ENCODE measurements at regions not wholly inside any gene's neighbourhood (a gene's known extent, or its start where the extent isn't known, plus 50 kb on each side); places are given as distances from the start of the nearest gene placed in this dataset.

DNA sequence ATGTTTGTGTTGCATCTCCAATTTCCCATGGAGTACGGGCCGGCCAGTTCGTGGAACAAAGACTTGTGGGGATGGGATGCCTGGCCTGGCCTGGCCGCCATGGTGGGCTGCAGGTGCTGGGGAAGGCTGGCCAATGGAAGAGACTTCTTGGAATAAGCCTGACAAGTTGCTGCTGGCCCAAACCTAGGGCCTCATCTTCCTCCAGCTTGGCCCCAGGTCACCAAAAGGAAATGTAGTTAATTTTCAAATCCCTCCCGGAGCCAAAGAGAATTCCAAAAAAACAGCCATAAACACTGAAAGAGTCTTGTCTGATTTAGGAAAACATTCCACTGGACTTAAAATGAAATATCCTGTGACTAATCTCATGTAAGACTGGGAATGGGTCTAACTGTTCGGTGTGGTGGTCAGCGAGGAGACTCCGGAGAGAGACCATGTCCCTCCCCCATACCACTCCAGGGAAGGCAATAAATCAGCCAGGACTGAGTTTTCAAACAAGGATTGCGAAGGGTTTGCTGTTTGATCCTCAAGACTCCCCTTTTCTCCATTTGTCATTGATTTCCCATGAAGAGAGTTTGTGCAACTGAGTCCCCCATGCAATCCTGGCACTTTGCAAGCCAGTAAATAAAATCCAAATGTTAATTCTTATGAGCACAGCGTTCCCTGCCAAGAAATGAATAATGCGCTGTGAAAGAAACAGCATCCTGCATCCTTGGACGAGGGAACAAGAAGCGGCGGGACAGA lies 128.7 kb upstream of the HABP2 start:
- DNase-seq: no peak

GRCh38 chr10:113425008-113425407 lies 127.8 kb upstream of the HABP2 start:
- no peak for DNase-seq

DNA sequence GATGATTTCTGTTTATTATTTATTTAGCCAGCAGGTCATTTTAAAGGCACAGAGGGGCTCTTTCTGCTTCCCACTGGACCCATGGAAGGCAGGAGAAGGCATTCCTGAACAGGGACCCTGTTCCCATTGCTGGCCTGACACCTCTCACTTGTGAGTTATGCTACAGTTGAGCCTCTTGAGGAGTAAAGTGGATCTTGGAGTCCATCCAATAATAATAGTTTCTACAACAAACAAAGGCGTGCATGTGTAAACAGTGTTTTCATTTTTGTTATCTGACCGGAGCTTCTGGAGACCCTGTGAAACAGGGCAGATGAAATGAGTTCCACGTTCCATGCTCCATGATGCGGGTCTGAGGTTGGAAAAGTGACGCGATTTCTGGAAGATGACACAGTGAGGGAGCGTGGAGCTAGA lies 127.3 kb upstream of the HABP2 start:
- DNase-seq: no peak

GRCh38 chr10:113426181-113426877 lies 126.5 kb upstream of the HABP2 start:
- no peak for DNase-seq

GRCh38 chr10:113427236-113427735 lies 125.6 kb upstream of the HABP2 start:
- no peak for DNase-seq

- no peak for DNase-seq
Measured at GRCh38 chr10:113427811-113428558, 124.9 kb upstream of the HABP2 start.

- no peak for DNase-seq
Measured at GRCh38 chr10:113430634-113431397, 122.0 kb upstream of the HABP2 start.

GRCh38 chr10:113431398-113432160 lies 121.3 kb upstream of the HABP2 start:
- DNase-seq: no peak

GRCh38 chr10:113433711-113434110 lies 119.1 kb upstream of the HABP2 start:
- DNase-seq: no peak

- no peak for DNase-seq
Measured at GRCh38 chr10:113434315-113434714, 118.5 kb upstream of the HABP2 start.

DNA sequence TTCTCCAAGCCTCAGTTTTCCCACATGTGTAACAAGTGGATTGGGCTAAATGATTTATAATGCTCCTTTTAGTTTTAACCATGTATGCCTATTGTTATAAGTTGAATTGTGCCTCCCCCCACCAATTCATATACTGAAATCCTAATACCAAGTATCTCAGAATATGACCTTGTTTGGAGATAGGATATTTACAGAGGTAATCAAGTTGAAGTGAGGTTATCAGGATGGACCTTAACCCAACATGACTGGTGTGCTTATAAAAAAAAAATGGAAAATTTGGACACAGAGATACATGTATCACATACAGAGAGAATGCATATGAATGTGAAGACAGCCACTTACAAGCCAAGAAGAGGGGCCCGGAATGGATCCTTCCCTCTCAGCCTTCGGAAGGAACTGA lies 117.9 kb upstream of the HABP2 start:
- no peak for DNase-seq

- no peak for DNase-seq
Measured at GRCh38 chr10:113435881-113436280, 117.0 kb upstream of the HABP2 start.

DNA sequence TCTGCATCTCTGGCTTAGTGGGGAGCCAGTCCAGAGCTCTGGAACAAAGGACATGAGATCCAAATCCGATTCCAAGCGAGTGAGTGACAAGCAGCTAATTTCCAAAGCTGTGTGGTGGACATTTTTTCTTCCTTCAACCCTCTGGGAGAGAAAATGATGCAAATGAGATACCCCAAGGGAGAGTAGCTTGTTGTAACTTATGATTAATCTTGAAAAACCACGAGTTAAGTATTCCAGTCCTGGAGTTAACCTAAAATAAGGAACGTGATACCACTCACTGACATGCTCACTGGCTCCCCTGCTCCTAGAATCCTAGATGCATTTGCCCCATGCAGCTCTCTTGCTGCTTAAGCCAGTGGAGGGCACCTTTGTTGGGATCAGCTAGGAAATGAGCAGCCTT lies 116.0 kb upstream of the HABP2 start:
- no peak for DNase-seq

GRCh38 chr10:113438652-113439051 lies 114.2 kb upstream of the HABP2 start:
- DNase-seq: no peak

GRCh38 chr10:113441220-113441619 lies 111.6 kb upstream of the HABP2 start:
- DNase-seq: no peak

- DNase-seq: no peak
Measured at GRCh38 chr10:113441686-113442270, 111.1 kb upstream of the HABP2 start.

- DNase-seq: no peak
Measured at GRCh38 chr10:113442336-113442735, 110.5 kb upstream of the HABP2 start.

- DNase-seq: no peak
Measured at GRCh38 chr10:113443141-113443925, 109.5 kb upstream of the HABP2 start.

- DNase-seq: no peak
Measured at GRCh38 chr10:113444766-113445365, 108.0 kb upstream of the HABP2 start.

GRCh38 chr10:113445736-113446135 lies 107.1 kb upstream of the HABP2 start:
- DNase-seq: no peak
